ENCODE measurements at regions not wholly inside any gene's neighbourhood (a gene's known extent, or its start where the extent isn't known, plus 50 kb on each side); places are given as distances from the start of the nearest gene placed in this dataset.

GRCh38 chr4:54487491-54487890 lies 170.3 kb upstream of the KIT start:
- Histone ChIP-seq H3K9ac (ENCODE audit: low read length in 3 of 3) (no peak overlapping the region), H3K4me3 (ENCODE audit: low read length in 3 of 3) (no peak overlapping the region), H3K27me3 (ENCODE audit: control insufficient read depth, insufficient read depth, low read length) (no peaks in the 10 kb centered on the region), H3K4me1 (ENCODE audit: control insufficient read depth in 2 of 3, insufficient read depth in 2 of 3, low read depth in 1 of 3, low read length in 3 of 3) (no peaks in the 10 kb centered on the region), H3K27ac (ENCODE audit: low read depth in 2 of 2, low read length in 2 of 2) (no peak overlapping the region), H3K9me3 (ENCODE audit: control insufficient read depth in 2 of 3, insufficient read depth in 1 of 3, low read length in 3 of 3) (no peaks in the 10 kb centered on the region), H3K36me3 (ENCODE audit: control insufficient read depth in 2 of 3, insufficient read depth in 3 of 3, low read length in 3 of 3) (no peaks in the 10 kb centered on the region)
- intact Hi-C loops (cut with DNase I) = no loop called here
- TF ChIP-seq CTCF (IDR thresholded peaks at IDR 0.05; ENCODE audit: borderline replicate concordance, extremely low read depth, insufficient read depth) = no peak
- FAIRE-seq (no peak), DNase-seq (no peak)

- Histone ChIP-seq H3K4me1 (ENCODE audit: control insufficient read depth in 2 of 3, insufficient read depth in 2 of 3, low read depth in 1 of 3, low read length in 3 of 3) (no peaks in the 10 kb centered on the region), H3K9me3 (ENCODE audit: control insufficient read depth in 2 of 3, insufficient read depth in 1 of 3, low read length in 3 of 3) (no peaks in the 10 kb centered on the region), H3K4me3 (ENCODE audit: low read length in 3 of 3) (no peak overlapping the region), H3K9ac (ENCODE audit: low read length in 3 of 3) (no peak overlapping the region), H3K27ac (ENCODE audit: low read depth in 2 of 2, low read length in 2 of 2) (no peak overlapping the region), H3K27me3 (ENCODE audit: control insufficient read depth, insufficient read depth, low read length) (no peaks in the 10 kb centered on the region), H3K36me3 (ENCODE audit: control insufficient read depth in 2 of 3, insufficient read depth in 3 of 3, low read length in 3 of 3) (no peaks in the 10 kb centered on the region)
- FAIRE-seq (no peak), DNase-seq (no peak)
- intact Hi-C loops (cut with DNase I) = no loop called here
- no peak for TF ChIP-seq CTCF (IDR thresholded peaks at IDR 0.05; ENCODE audit: borderline replicate concordance, extremely low read depth, insufficient read depth)
These were observed 163.9 kb upstream of the KIT start for GRCh38 chr4:54493862-54494261.

- no peaks in the 10 kb centered on the region for H3K27me3 ChIP-seq (ENCODE audit: control insufficient read depth, insufficient read depth, low read length)
- H3K27ac ChIP-seq (ENCODE audit: low read depth in 2 of 2, low read length in 2 of 2) = no peak overlapping the region
- no peak overlapping the region for H3K4me3 ChIP-seq (ENCODE audit: low read length in 3 of 3)
- no peaks in the 10 kb centered on the region for H3K36me3 ChIP-seq (ENCODE audit: control insufficient read depth in 2 of 3, insufficient read depth in 3 of 3, low read length in 3 of 3)
- H3K4me1 ChIP-seq (ENCODE audit: control insufficient read depth in 2 of 3, insufficient read depth in 2 of 3, low read depth in 1 of 3, low read length in 3 of 3) = no peaks in the 10 kb centered on the region
- no peaks in the 10 kb centered on the region for H3K9me3 ChIP-seq (ENCODE audit: control insufficient read depth in 2 of 3, insufficient read depth in 1 of 3, low read length in 3 of 3)
- no peak overlapping the region for H3K9ac ChIP-seq (ENCODE audit: low read length in 3 of 3)
- intact Hi-C loops (cut with DNase I) = no loop called here
- DNase-seq = no peak
- no peak for FAIRE-seq
- no peak for TF ChIP-seq CTCF (IDR thresholded peaks at IDR 0.05; ENCODE audit: borderline replicate concordance, extremely low read depth, insufficient read depth)
These were observed 162.7 kb upstream of the KIT start for GRCh38 chr4:54495091-54495490.

GRCh38 chr4:54495641-54496040 lies 162.1 kb upstream of the KIT start:
- intact Hi-C loops (cut with DNase I) = no loop called here
- DNase-seq (no peak), FAIRE-seq (no peak)
- Histone ChIP-seq H3K36me3 (ENCODE audit: control insufficient read depth in 2 of 3, insufficient read depth in 3 of 3, low read length in 3 of 3) (no peaks in the 10 kb centered on the region), H3K4me3 (ENCODE audit: low read length in 3 of 3) (no peak overlapping the region), H3K9ac (ENCODE audit: low read length in 3 of 3) (no peak overlapping the region), H3K27ac (ENCODE audit: low read depth in 2 of 2, low read length in 2 of 2) (no peak overlapping the region), H3K9me3 (ENCODE audit: control insufficient read depth in 2 of 3, insufficient read depth in 1 of 3, low read length in 3 of 3) (no peaks in the 10 kb centered on the region), H3K27me3 (ENCODE audit: control insufficient read depth, insufficient read depth, low read length) (no peaks in the 10 kb centered on the region), H3K4me1 (ENCODE audit: control insufficient read depth in 2 of 3, insufficient read depth in 2 of 3, low read depth in 1 of 3, low read length in 3 of 3) (no peaks in the 10 kb centered on the region)
- no peak for TF ChIP-seq CTCF (IDR thresholded peaks at IDR 0.05; ENCODE audit: borderline replicate concordance, extremely low read depth, insufficient read depth)

Measured in kidney (tissue), 13 donors.